ENCODE measurements at regions not wholly inside any gene's neighbourhood (a gene's known extent, or its start where the extent isn't known, plus 50 kb on each side); places are given as distances from the start of the nearest gene placed in this dataset.
A peak's percentile ranks its signal among the peaks of the same experiment; 100 is the strongest.

GRCh38 chr5:31113666-31114350 is 79.7 kb upstream of the CDH6 start:
- DNase-seq (ENCODE audit: low read depth in 1 of 2, low spot score in 2 of 2): no peak
- no peaks in the 10 kb centered on the region for H3K27me3 ChIP-seq (replicated peaks)
- no peaks in the 10 kb centered on the region for H3K9me3 ChIP-seq (replicated peaks)
- H3K27ac ChIP-seq: no peak overlapping the region
- no peaks in the 10 kb centered on the region for H3K36me3 ChIP-seq
- no peaks in the 10 kb centered on the region for H3K4me1 ChIP-seq (replicated peaks)
- H3K4me3 ChIP-seq: no peak overlapping the region

- Histone ChIP-seq H3K36me3 (no peaks in the 10 kb centered on the region), H3K9me3 (replicated peaks) (no peaks in the 10 kb centered on the region), H3K4me1 (replicated peaks) (no peaks in the 10 kb centered on the region), H3K4me3 (no peak overlapping the region), H3K27me3 (replicated peaks) (no peaks in the 10 kb centered on the region), H3K27ac (no peak overlapping the region)
- no peak for DNase-seq (ENCODE audit: low read depth in 1 of 2, low spot score in 2 of 2)
These were observed 80.4 kb upstream of the CDH6 start for GRCh38 chr5:31113101-31113500.

GRCh38 chr5:31107091-31107518 is 86.4 kb upstream of the CDH6 start:
- Histone ChIP-seq H3K4me3 (no peak overlapping the region), H3K36me3 (no peaks in the 10 kb centered on the region), H3K9me3 (replicated peaks) (no peaks in the 10 kb centered on the region), H3K27ac (peak overlapping the region; percentile 57), H3K27me3 (replicated peaks) (no peaks in the 10 kb centered on the region), H3K4me1 (replicated peaks) (peaks cover 13% of the 10 kb centered on the region)
- peak in 1 of 2 experiments; percentile 8 for DNase-seq (ENCODE audit: low read depth in 1 of 2, low spot score in 2 of 2)

GRCh38 chr5:31106691-31107090 is 86.8 kb upstream of the CDH6 start:
- Histone ChIP-seq H3K9me3 (replicated peaks) (no peaks in the 10 kb centered on the region), H3K4me1 (replicated peaks) (peaks cover 13% of the 10 kb centered on the region), H3K27me3 (replicated peaks) (no peaks in the 10 kb centered on the region), H3K4me3 (no peak overlapping the region), H3K27ac (peak overlapping the region; percentile 57), H3K36me3 (no peaks in the 10 kb centered on the region)
- no peak for DNase-seq (ENCODE audit: low read depth in 1 of 2, low spot score in 2 of 2)

- H3K4me1 ChIP-seq (replicated peaks): peaks cover 13% of the 10 kb centered on the region
- no peaks in the 10 kb centered on the region for H3K9me3 ChIP-seq (replicated peaks)
- H3K4me3 ChIP-seq: no peak overlapping the region
- no peak for DNase-seq (ENCODE audit: low read depth in 1 of 2, low spot score in 2 of 2)
- H3K36me3 ChIP-seq: no peaks in the 10 kb centered on the region
- no peak overlapping the region for H3K27ac ChIP-seq
- no peaks in the 10 kb centered on the region for H3K27me3 ChIP-seq (replicated peaks)
These were observed 87.2 kb upstream of the CDH6 start for GRCh38 chr5:31106278-31106677.

- Histone ChIP-seq H3K9me3 (replicated peaks) (no peaks in the 10 kb centered on the region), H3K4me1 (replicated peaks) (peaks cover 13% of the 10 kb centered on the region), H3K36me3 (no peaks in the 10 kb centered on the region), H3K27me3 (replicated peaks) (no peaks in the 10 kb centered on the region), H3K4me3 (no peak overlapping the region), H3K27ac (no peak overlapping the region)
- DNase-seq (ENCODE audit: low read depth in 1 of 2, low spot score in 2 of 2): no peak
These were observed 88.7 kb upstream of the CDH6 start for GRCh38 chr5:31104775-31105174.

- Histone ChIP-seq H3K4me1 (replicated peaks) (no peaks in the 10 kb centered on the region), H3K9me3 (replicated peaks) (no peaks in the 10 kb centered on the region), H3K27me3 (replicated peaks) (no peaks in the 10 kb centered on the region), H3K27ac (no peak overlapping the region), H3K36me3 (no peaks in the 10 kb centered on the region), H3K4me3 (no peak overlapping the region)
- DNase-seq (ENCODE audit: low read depth in 1 of 2, low spot score in 2 of 2): no peak
These were observed 92.6 kb upstream of the CDH6 start for GRCh38 chr5:31100781-31101310.

DNA sequence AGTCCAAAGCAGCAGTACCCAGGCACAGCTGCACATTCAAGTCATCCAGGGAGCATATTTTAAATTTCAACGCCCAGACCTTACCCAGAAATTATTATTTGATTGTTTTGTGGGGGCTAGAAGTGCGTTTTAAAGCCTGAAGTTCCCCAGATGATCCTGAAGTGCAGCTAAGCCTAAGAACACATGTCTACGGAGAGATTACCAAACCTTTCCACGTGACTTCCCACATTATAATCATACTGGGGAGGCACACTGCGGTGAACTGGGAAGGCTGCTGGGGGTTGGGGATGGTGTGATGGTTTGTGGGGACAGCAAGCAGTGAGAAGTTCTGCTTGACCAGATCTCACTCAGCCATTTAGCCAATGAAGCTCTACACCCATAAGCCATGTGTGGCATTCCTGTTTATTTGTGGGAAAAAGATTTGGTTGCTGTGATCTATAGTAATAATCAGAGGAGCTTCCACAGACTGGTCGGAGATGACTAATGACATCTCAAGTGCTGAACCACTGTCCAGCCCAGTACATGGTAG is 93.4 kb upstream of the CDH6 start:
- DNase-seq (ENCODE audit: low read depth in 1 of 2, low spot score in 2 of 2): no peak
- no peak overlapping the region for H3K27ac ChIP-seq
- H3K9me3 ChIP-seq (replicated peaks): no peaks in the 10 kb centered on the region
- no peaks in the 10 kb centered on the region for H3K36me3 ChIP-seq
- H3K4me1 ChIP-seq (replicated peaks): no peaks in the 10 kb centered on the region
- H3K27me3 ChIP-seq (replicated peaks): no peaks in the 10 kb centered on the region
- no peak overlapping the region for H3K4me3 ChIP-seq

DNA sequence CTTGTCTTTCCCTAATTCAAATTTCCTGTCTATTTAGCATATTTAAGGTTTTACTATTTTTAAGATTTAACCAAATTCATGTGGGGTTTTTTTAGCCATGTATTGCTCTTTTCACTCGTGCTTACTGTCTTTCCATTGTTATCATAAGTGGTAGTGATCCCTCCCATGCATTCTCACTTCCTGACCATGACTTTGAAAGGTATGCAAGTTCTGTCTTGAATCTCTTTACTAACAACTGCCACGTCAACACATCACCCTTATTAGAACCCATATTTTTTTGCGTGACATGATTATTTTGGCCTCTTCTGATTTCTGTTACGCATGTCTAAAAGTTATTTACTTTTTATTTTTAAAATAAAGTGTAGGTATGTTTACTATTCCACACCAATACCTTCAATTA is 94.7 kb upstream of the CDH6 start:
- Histone ChIP-seq H3K27ac (no peak overlapping the region), H3K36me3 (no peaks in the 10 kb centered on the region), H3K27me3 (replicated peaks) (no peaks in the 10 kb centered on the region), H3K4me3 (no peak overlapping the region), H3K4me1 (replicated peaks) (no peaks in the 10 kb centered on the region), H3K9me3 (replicated peaks) (no peaks in the 10 kb centered on the region)
- DNase-seq (ENCODE audit: low read depth in 1 of 2, low spot score in 2 of 2): no peak

DNA sequence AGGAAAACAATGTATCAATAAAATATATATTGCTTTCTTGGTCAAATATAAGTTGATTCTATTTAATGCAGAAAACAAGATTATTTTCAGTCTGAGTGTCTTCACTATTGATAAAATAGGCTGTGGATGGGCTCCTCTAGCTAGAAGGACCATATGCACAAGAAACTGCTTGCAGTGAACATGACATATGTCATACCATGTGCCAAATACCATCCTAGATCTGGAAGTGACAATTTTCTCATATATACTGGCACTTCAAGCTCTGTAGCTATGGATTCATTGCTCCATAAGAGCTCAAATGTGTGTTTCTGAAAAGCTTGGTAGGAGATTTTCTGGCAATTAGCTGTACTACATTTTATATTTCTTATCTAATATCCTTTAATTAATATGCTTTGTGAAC is 95.6 kb upstream of the CDH6 start:
- Histone ChIP-seq H3K36me3 (no peaks in the 10 kb centered on the region), H3K4me1 (replicated peaks) (no peaks in the 10 kb centered on the region), H3K27me3 (replicated peaks) (no peaks in the 10 kb centered on the region), H3K9me3 (replicated peaks) (no peaks in the 10 kb centered on the region), H3K4me3 (no peak overlapping the region), H3K27ac (no peak overlapping the region)
- DNase-seq (ENCODE audit: low read depth in 1 of 2, low spot score in 2 of 2): no peak

DNA sequence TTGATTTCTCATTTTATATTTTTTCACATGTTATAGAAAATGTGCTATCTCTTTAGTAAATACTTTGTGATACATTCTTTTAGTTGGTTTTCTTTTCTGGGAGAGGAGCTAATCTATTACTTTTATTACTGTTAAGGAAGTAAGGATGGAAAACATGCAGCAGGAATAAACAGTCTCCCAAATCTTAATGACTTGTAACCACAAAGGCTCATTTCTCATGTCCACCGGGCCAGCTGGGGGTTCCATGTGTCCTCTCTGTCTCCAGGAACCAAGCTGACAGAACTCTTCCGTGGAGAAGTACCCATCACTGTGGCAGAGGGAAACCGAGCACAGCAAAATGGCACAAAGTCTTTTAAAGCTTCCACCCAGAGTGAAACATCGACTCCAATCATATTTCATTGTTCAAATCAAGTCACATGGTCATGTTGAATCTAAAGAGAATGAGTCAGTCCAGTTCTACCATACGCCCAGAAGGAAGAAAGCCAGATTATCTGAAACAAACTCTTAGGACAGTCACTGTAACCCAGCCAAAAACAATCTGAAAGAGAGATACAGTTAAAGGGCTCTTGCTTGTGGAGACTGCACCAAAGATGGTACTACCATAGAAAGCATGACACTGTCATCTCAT is 97.1 kb upstream of the CDH6 start:
- H3K4me3 ChIP-seq: no peak overlapping the region
- H3K9me3 ChIP-seq (replicated peaks): no peaks in the 10 kb centered on the region
- no peak overlapping the region for H3K27ac ChIP-seq
- H3K36me3 ChIP-seq: no peaks in the 10 kb centered on the region
- H3K4me1 ChIP-seq (replicated peaks): no peaks in the 10 kb centered on the region
- DNase-seq (ENCODE audit: low read depth in 1 of 2, low spot score in 2 of 2): no peak
- no peaks in the 10 kb centered on the region for H3K27me3 ChIP-seq (replicated peaks)

DNA sequence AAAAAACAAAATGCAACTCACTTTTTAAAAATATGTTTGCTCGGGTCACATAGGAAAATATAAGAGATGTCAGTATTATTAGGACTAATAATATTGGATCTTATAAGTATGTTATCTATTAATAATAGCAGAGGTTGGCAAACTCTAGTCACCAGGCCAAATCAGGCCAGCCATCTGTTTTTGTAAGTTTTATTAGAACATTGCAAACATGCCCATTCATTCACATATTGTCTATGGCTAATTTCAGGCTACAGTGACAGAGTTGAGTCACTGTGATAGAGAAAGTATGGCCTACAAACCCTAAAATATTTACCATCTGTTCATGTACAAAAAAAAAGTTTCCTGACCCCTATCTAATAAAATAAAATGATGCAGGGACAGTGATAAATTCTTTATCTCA is 97.7 kb upstream of the CDH6 start:
- no peaks in the 10 kb centered on the region for H3K4me1 ChIP-seq (replicated peaks)
- H3K36me3 ChIP-seq: no peaks in the 10 kb centered on the region
- DNase-seq (ENCODE audit: low read depth in 1 of 2, low spot score in 2 of 2): no peak
- H3K4me3 ChIP-seq: no peak overlapping the region
- H3K27ac ChIP-seq: no peak overlapping the region
- no peaks in the 10 kb centered on the region for H3K9me3 ChIP-seq (replicated peaks)
- no peaks in the 10 kb centered on the region for H3K27me3 ChIP-seq (replicated peaks)

DNA sequence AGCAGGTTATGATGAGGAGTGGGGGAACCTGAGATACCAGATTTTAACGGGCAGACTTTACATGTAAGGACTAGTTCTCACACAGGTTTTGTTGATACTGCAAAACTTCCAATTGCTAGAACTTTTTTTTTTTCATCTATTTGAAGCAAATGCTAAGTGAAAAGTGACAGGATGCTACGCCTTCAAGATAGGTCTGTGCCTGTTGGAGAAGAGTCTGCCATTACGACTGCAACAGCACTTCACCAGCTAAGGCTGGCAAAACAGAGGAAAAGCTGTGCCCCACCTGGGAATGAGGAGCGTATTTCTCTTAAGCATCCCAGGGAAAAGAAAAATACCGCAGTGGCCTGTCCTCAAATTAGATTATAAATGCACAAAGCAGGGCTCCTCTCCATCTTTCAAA is 102.0 kb upstream of the CDH6 start:
- Histone ChIP-seq H3K9me3 (replicated peaks) (no peaks in the 10 kb centered on the region), H3K4me1 (replicated peaks) (no peaks in the 10 kb centered on the region), H3K4me3 (no peak overlapping the region), H3K36me3 (no peaks in the 10 kb centered on the region), H3K27ac (no peak overlapping the region), H3K27me3 (replicated peaks) (no peaks in the 10 kb centered on the region)
- DNase-seq (ENCODE audit: low read depth in 1 of 2, low spot score in 2 of 2): no peak

- Histone ChIP-seq H3K27ac (no peak overlapping the region), H3K36me3 (no peaks in the 10 kb centered on the region), H3K4me3 (no peak overlapping the region), H3K27me3 (replicated peaks) (no peaks in the 10 kb centered on the region), H3K4me1 (replicated peaks) (no peaks in the 10 kb centered on the region), H3K9me3 (replicated peaks) (no peaks in the 10 kb centered on the region)
- no peak for DNase-seq (ENCODE audit: low read depth in 1 of 2, low spot score in 2 of 2)
These were observed 103.0 kb upstream of the CDH6 start for GRCh38 chr5:31090467-31090866.

Measured in SJSA1 (cell line).